ENCODE measurements at regions not wholly inside any gene's neighbourhood (a gene's known extent, or its start where the extent isn't known, plus 50 kb on each side); places are given as distances from the start of the nearest gene placed in this dataset.

DNA sequence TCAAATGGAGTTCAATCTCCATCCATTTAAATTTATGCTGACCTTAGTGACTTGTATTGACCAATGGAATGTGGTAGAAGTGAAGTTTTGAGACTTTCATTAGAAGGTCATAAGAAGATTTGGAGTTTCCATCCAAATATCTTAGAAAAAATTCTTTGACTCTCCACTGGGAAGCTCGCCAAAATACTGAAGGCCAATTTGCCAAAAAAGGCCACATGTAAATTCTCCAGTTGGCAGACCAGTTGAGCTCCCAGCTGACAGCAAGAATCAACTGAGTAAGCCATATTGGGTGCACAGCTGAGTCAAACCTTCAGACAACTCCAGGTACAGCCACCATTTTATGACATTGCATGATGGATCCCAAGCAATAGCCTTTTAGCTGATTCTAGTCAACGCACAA lies 228.3 kb upstream of the SETBP1 start:
- Histone ChIP-seq H3K27me3 (ENCODE audit: insufficient read depth, poor library complexity, severe bottlenecking) (no peaks in the 10 kb centered on the region), H3K27ac (replicated peaks) (no peak overlapping the region), H3K4me3 (replicated peaks; ENCODE audit: insufficient read depth, low read length) (no peak overlapping the region)
- DNase-seq (ENCODE audit: low read depth in 1 of 2, low spot score in 1 of 2): no peak
- TF ChIP-seq, protein P1, sequence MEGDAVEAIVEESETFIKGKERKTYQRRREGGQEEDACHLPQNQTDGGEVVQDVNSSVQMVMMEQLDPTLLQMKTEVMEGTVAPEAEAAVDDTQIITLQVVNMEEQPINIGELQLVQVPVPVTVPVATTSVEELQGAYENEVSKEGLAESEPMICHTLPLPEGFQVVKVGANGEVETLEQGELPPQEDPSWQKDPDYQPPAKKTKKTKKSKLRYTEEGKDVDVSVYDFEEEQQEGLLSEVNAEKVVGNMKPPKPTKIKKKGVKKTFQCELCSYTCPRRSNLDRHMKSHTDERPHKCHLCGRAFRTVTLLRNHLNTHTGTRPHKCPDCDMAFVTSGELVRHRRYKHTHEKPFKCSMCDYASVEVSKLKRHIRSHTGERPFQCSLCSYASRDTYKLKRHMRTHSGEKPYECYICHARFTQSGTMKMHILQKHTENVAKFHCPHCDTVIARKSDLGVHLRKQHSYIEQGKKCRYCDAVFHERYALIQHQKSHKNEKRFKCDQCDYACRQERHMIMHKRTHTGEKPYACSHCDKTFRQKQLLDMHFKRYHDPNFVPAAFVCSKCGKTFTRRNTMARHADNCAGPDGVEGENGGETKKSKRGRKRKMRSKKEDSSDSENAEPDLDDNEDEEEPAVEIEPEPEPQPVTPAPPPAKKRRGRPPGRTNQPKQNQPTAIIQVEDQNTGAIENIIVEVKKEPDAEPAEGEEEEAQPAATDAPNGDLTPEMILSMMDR (IDR thresholded peaks at IDR 0.05; ENCODE audit: insufficient read depth, low read length): no peak
- no peak for TF ChIP-seq SPI1 (IDR thresholded peaks at IDR 0.05; ENCODE audit: borderline replicate concordance, low read depth)
- TF ChIP-seq POLR2AphosphoS5 (IDR thresholded peaks at IDR 0.05; ENCODE audit: low read depth): no peak
- TF ChIP-seq GABPA (IDR thresholded peaks at IDR 0.05; ENCODE audit: low read depth): no peak
- TF ChIP-seq, protein P2, sequence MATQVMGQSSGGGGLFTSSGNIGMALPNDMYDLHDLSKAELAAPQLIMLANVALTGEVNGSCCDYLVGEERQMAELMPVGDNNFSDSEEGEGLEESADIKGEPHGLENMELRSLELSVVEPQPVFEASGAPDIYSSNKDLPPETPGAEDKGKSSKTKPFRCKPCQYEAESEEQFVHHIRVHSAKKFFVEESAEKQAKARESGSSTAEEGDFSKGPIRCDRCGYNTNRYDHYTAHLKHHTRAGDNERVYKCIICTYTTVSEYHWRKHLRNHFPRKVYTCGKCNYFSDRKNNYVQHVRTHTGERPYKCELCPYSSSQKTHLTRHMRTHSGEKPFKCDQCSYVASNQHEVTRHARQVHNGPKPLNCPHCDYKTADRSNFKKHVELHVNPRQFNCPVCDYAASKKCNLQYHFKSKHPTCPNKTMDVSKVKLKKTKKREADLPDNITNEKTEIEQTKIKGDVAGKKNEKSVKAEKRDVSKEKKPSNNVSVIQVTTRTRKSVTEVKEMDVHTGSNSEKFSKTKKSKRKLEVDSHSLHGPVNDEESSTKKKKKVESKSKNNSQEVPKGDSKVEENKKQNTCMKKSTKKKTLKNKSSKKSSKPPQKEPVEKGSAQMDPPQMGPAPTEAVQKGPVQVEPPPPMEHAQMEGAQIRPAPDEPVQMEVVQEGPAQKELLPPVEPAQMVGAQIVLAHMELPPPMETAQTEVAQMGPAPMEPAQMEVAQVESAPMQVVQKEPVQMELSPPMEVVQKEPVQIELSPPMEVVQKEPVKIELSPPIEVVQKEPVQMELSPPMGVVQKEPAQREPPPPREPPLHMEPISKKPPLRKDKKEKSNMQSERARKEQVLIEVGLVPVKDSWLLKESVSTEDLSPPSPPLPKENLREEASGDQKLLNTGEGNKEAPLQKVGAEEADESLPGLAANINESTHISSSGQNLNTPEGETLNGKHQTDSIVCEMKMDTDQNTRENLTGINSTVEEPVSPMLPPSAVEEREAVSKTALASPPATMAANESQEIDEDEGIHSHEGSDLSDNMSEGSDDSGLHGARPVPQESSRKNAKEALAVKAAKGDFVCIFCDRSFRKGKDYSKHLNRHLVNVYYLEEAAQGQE (IDR thresholded peaks at IDR 0.05; ENCODE audit: insufficient replicate concordance, low read depth): no peak

DNA sequence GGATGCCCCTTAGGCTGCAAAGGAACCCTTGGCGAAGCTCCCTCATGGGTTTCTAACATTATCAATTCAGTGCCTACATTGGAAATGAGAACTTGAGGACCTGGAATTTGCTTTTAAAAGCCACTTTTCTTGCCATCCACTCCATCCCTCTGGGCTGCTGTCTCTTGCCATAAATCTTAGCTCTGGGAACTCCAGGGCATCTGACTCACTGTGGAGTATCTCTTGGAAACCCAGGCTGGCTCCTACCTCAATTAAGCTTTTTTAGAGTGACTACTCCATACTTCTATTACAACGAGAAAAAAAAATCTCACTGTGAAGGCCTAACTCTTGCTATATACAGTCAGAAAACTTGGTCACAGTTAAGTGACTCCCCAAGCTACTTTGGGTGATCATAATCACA lies 227.2 kb upstream of the SETBP1 start:
- no peak for DNase-seq (ENCODE audit: low read depth in 1 of 2, low spot score in 1 of 2)
- H3K27ac ChIP-seq (replicated peaks): no peak overlapping the region
- H3K27me3 ChIP-seq (ENCODE audit: insufficient read depth, poor library complexity, severe bottlenecking): no peaks in the 10 kb centered on the region
- TF ChIP-seq, protein P1 (IDR thresholded peaks at IDR 0.05; ENCODE audit: insufficient read depth, low read length): no peak
- TF ChIP-seq POLR2AphosphoS5 (IDR thresholded peaks at IDR 0.05; ENCODE audit: low read depth) (no peak), SPI1 (IDR thresholded peaks at IDR 0.05; ENCODE audit: borderline replicate concordance, low read depth) (no peak), GABPA (IDR thresholded peaks at IDR 0.05; ENCODE audit: low read depth) (no peak)
- TF ChIP-seq, protein P2 (IDR thresholded peaks at IDR 0.05; ENCODE audit: insufficient replicate concordance, low read depth): no peak
- H3K4me3 ChIP-seq (replicated peaks; ENCODE audit: insufficient read depth, low read length): no peak overlapping the region

DNA sequence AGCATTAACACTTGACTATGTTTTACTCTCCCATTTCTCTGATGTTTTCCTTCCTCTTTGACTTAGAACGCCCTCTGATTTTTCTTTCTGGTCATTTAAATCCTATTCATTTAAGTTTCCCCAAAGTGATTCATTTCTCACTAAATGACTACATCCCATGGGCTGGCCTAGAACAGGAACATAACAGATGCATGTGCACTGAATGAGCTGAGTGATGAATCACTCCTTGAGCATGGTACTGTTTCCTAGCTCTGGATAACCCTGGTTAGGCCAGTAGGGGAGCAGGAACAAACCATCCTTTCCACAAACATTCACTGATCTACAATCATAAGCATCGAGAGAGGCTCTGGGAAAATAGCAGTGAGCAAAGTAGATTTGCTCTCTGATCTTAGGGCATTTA lies 221.9 kb upstream of the SETBP1 start:
- DNase-seq (ENCODE audit: low read depth in 1 of 2, low spot score in 1 of 2): no peak
- Histone ChIP-seq H3K4me3 (replicated peaks; ENCODE audit: insufficient read depth, low read length) (no peak overlapping the region), H3K27ac (replicated peaks) (no peak overlapping the region), H3K27me3 (ENCODE audit: insufficient read depth, poor library complexity, severe bottlenecking) (no peaks in the 10 kb centered on the region)
- TF ChIP-seq, protein P1 (IDR thresholded peaks at IDR 0.05; ENCODE audit: insufficient read depth, low read length): no peak
- TF ChIP-seq POLR2AphosphoS5 (IDR thresholded peaks at IDR 0.05; ENCODE audit: low read depth): no peak
- no peak for TF ChIP-seq SPI1 (IDR thresholded peaks at IDR 0.05; ENCODE audit: borderline replicate concordance, low read depth)
- TF ChIP-seq, protein P2 (IDR thresholded peaks at IDR 0.05; ENCODE audit: insufficient replicate concordance, low read depth): no peak
- no peak for TF ChIP-seq GABPA (IDR thresholded peaks at IDR 0.05; ENCODE audit: low read depth)

All from HL-60 (cell line).